ENCODE measurements at regions not wholly inside any gene's neighbourhood (a gene's known extent, or its start where the extent isn't known, plus 50 kb on each side); places are given as distances from the start of the nearest gene placed in this dataset.

DNA sequence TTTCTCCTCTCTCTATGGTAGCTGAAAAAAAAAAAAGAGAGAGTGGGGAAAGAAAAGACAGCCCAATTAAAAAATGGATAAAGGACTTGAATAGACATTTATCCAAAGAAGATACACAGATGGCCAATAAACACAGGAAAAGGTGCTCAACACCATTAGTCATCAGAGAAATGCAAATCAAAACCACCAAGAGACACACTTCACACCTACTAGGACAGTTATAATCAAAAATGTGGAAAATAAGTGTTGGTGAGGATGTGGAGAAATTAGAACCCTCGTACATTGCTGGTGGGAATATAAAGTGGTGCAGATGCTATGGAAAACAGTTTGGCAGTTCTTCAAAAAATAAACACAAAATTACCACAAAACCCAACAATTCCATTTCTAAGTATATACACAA is 172.4 kb upstream of the GRIN2B start:
- Mint-ChIP-seq H3K27ac (no peak overlapping the region), H3K27me3 (ENCODE audit: insufficient read depth, low read depth, poor library complexity) (peaks cover 1% of the 10 kb centered on the region), H3K36me3 (ENCODE audit: low read depth) (no peaks in the 10 kb centered on the region), H3K4me3 (no peak overlapping the region), H3K9me3 (no peaks in the 10 kb centered on the region; the same call in 2 of the 3 replicates), H3K4me1 (peaks cover 18% of the 10 kb centered on the region)
- DNase-seq (ENCODE audit: low spot score) (no peak), ATAC-seq (no peak)
- no peak overlapping the region for H3K4me2 ChIP-seq
- no peaks in the 10 kb centered on the region for H3K36me3 ChIP-seq (ENCODE audit: insufficient read depth)
- no peaks in the 10 kb centered on the region for H3F3A ChIP-seq (replicated peaks; ENCODE audit: low read depth)
- H3K9me2 ChIP-seq (ENCODE audit: insufficient read depth) = no peaks in the 10 kb centered on the region; the same call in 1 of the 2 replicates
- TF ChIP-seq CREB1 (CRISPR knock-in tag; IDR thresholded peaks at IDR 0.05; ENCODE audit: low read depth) = no peak
- TF ChIP-seq EZH2phosphoT487 (IDR thresholded peaks at IDR 0.05; ENCODE audit: unreplicated experiment) = no peak
- no peak for TF ChIP-seq ZNF331 (CRISPR knock-in tag; IDR thresholded peaks at IDR 0.05; ENCODE audit: low read depth)
- TF ChIP-seq POLR2AphosphoS5 (IDR thresholded peaks at IDR 0.05; ENCODE audit: low read depth) = no peak
- no peak for TF ChIP-seq JUNB (IDR thresholded peaks at IDR 0.05; ENCODE audit: unreplicated experiment)
- no peak for TF ChIP-seq ZNF114 (CRISPR knock-in tag; IDR thresholded peaks at IDR 0.05)
- TF ChIP-seq, protein P1, sequence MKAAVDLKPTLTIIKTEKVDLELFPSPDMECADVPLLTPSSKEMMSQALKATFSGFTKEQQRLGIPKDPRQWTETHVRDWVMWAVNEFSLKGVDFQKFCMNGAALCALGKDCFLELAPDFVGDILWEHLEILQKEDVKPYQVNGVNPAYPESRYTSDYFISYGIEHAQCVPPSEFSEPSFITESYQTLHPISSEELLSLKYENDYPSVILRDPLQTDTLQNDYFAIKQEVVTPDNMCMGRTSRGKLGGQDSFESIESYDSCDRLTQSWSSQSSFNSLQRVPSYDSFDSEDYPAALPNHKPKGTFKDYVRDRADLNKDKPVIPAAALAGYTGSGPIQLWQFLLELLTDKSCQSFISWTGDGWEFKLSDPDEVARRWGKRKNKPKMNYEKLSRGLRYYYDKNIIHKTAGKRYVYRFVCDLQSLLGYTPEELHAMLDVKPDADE (IDR thresholded peaks at IDR 0.05) = no peak
- TF ChIP-seq, protein P2, sequence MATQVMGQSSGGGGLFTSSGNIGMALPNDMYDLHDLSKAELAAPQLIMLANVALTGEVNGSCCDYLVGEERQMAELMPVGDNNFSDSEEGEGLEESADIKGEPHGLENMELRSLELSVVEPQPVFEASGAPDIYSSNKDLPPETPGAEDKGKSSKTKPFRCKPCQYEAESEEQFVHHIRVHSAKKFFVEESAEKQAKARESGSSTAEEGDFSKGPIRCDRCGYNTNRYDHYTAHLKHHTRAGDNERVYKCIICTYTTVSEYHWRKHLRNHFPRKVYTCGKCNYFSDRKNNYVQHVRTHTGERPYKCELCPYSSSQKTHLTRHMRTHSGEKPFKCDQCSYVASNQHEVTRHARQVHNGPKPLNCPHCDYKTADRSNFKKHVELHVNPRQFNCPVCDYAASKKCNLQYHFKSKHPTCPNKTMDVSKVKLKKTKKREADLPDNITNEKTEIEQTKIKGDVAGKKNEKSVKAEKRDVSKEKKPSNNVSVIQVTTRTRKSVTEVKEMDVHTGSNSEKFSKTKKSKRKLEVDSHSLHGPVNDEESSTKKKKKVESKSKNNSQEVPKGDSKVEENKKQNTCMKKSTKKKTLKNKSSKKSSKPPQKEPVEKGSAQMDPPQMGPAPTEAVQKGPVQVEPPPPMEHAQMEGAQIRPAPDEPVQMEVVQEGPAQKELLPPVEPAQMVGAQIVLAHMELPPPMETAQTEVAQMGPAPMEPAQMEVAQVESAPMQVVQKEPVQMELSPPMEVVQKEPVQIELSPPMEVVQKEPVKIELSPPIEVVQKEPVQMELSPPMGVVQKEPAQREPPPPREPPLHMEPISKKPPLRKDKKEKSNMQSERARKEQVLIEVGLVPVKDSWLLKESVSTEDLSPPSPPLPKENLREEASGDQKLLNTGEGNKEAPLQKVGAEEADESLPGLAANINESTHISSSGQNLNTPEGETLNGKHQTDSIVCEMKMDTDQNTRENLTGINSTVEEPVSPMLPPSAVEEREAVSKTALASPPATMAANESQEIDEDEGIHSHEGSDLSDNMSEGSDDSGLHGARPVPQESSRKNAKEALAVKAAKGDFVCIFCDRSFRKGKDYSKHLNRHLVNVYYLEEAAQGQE (IDR thresholded peaks at IDR 0.05; ENCODE audit: unreplicated experiment) = no peak
- TF ChIP-seq STAT1 (IDR thresholded peaks at IDR 0.05; ENCODE audit: unreplicated experiment) = no peak
- TF ChIP-seq EZH2 (IDR thresholded peaks at IDR 0.05; ENCODE audit: low read depth, unreplicated experiment) = no peak
- no peak for TF ChIP-seq NANOG (IDR thresholded peaks at IDR 0.05; ENCODE audit: borderline replicate concordance)
- TF ChIP-seq, protein P3, sequence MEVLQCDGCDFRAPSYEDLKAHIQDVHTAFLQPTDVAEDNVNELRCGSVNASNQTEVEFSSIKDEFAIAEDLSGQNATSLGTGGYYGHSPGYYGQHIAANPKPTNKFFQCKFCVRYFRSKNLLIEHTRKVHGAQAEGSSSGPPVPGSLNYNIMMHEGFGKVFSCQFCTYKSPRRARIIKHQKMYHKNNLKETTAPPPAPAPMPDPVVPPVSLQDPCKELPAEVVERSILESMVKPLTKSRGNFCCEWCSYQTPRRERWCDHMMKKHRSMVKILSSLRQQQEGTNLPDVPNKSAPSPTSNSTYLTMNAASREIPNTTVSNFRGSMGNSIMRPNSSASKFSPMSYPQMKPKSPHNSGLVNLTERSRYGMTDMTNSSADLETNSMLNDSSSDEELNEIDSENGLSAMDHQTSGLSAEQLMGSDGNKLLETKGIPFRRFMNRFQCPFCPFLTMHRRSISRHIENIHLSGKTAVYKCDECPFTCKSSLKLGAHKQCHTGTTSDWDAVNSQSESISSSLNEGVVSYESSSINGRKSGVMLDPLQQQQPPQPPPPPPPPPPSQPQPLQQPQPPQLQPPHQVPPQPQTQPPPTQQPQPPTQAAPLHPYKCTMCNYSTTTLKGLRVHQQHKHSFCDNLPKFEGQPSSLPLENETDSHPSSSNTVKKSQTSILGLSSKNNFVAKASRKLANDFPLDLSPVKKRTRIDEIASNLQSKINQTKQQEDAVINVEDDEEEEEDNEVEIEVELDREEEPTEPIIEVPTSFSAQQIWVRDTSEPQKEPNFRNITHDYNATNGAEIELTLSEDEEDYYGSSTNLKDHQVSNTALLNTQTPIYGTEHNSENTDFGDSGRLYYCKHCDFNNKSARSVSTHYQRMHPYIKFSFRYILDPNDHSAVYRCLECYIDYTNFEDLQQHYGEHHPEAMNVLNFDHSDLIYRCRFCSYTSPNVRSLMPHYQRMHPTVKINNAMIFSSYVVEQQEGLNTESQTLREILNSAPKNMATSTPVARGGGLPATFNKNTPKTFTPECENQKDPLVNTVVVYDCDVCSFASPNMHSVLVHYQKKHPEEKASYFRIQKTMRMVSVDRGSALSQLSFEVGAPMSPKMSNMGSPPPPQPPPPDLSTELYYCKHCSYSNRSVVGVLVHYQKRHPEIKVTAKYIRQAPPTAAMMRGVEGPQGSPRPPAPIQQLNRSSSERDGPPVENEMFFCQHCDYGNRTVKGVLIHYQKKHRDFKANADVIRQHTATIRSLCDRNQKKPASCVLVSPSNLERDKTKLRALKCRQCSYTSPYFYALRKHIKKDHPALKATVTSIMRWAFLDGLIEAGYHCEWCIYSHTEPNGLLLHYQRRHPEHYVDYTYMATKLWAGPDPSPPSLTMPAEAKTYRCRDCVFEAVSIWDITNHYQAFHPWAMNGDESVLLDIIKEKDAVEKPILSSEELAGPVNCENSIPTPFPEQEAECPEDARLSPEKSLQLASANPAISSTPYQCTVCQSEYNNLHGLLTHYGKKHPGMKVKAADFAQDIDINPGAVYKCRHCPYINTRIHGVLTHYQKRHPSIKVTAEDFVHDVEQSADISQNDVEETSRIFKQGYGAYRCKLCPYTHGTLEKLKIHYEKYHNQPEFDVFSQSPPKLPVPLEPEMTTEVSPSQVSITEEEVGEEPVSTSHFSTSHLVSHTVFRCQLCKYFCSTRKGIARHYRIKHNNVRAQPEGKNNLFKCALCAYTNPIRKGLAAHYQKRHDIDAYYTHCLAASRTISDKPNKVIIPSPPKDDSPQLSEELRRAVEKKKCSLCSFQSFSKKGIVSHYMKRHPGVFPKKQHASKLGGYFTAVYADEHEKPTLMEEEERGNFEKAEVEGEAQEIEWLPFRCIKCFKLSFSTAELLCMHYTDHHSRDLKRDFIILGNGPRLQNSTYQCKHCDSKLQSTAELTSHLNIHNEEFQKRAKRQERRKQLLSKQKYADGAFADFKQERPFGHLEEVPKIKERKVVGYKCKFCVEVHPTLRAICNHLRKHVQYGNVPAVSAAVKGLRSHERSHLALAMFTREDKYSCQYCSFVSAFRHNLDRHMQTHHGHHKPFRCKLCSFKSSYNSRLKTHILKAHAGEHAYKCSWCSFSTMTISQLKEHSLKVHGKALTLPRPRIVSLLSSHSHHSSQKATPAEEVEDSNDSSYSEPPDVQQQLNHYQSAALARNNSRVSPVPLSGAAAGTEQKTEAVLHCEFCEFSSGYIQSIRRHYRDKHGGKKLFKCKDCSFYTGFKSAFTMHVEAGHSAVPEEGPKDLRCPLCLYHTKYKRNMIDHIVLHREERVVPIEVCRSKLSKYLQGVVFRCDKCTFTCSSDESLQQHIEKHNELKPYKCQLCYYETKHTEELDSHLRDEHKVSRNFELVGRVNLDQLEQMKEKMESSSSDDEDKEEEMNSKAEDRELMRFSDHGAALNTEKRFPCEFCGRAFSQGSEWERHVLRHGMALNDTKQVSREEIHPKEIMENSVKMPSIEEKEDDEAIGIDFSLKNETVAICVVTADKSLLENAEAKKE (CRISPR knock-in tag; IDR thresholded peaks at IDR 0.05) = no peak
- TF ChIP-seq, protein P4, sequence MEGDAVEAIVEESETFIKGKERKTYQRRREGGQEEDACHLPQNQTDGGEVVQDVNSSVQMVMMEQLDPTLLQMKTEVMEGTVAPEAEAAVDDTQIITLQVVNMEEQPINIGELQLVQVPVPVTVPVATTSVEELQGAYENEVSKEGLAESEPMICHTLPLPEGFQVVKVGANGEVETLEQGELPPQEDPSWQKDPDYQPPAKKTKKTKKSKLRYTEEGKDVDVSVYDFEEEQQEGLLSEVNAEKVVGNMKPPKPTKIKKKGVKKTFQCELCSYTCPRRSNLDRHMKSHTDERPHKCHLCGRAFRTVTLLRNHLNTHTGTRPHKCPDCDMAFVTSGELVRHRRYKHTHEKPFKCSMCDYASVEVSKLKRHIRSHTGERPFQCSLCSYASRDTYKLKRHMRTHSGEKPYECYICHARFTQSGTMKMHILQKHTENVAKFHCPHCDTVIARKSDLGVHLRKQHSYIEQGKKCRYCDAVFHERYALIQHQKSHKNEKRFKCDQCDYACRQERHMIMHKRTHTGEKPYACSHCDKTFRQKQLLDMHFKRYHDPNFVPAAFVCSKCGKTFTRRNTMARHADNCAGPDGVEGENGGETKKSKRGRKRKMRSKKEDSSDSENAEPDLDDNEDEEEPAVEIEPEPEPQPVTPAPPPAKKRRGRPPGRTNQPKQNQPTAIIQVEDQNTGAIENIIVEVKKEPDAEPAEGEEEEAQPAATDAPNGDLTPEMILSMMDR (conservative IDR thresholded peaks at IDR 0.05; ENCODE audit: low read depth in 2 of 2) = no peak
- no peak overlapping the region for H2AFZ ChIP-seq
- H3K4me3 ChIP-seq = no peak overlapping the region
- no peaks in the 10 kb centered on the region for H3K27me3 ChIP-seq (ENCODE audit: insufficient read depth)
- no peak overlapping the region for H3K27ac ChIP-seq (ENCODE audit: low read depth)
- no peaks in the 10 kb centered on the region for H4K20me1 ChIP-seq (replicated peaks; ENCODE audit: insufficient read depth)
- peaks cover 11% of the 10 kb centered on the region for H3K4me1 ChIP-seq (ENCODE audit: insufficient read depth)
- H3K79me2 ChIP-seq (replicated peaks; ENCODE audit: insufficient read depth) = no peaks in the 10 kb centered on the region

Data from GM23338 (cell line).